ENCODE measurements at regions not wholly inside any gene's neighbourhood (a gene's known extent, or its start where the extent isn't known, plus 50 kb on each side); places are given as distances from the start of the nearest gene placed in this dataset.

DNA sequence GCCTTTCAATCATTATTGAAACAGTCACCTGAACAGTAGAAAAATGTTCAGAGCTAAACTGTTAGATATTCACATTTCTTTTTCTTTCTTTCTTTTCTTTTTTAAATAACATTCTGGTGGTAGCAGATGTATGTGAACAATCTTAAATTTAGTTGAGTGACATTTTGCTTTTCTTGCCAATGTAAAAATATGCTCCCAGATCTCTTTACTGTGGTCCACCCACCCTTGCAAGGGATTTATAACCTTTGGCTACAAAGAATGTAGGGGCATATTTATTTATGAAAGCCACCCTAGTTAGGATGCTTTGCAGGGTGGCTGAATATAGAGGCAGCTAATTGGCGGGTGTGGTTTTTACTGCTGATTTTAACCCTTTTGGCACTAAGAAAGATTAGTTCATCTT, 473.9 kb downstream of the MFSD1 start:
- no peak for TF ChIP-seq POLR2AphosphoS5 (IDR thresholded peaks at IDR 0.05; ENCODE audit: low read depth, low read length)
- no peak for TF ChIP-seq POLR2A (IDR thresholded peaks at IDR 0.05; ENCODE audit: low read depth, low read length)
- TF ChIP-seq TAF1 (IDR thresholded peaks at IDR 0.05; ENCODE audit: low read depth, low read length): no peak
- TF ChIP-seq SPI1 (IDR thresholded peaks at IDR 0.05; ENCODE audit: low read depth, low read length): no peak
- TF ChIP-seq PAX5 (IDR thresholded peaks at IDR 0.05; ENCODE audit: insufficient read depth, low read length, severe bottlenecking): no peak
